Endothelial cell (in vitro differentiated cells): ENCODE measurements at regions not wholly inside any gene's neighbourhood (a gene's known extent, or its start where the extent isn't known, plus 50 kb on each side); places are given as distances from the start of the nearest gene placed in this dataset.

ENCODE experiments used
- DNase-seq: peaks from one replicate; pipeline ENCODE4 v3.0.0; 2021; ENCODE audit warnings: low spot score
- H3K27ac Mint-ChIP-seq: one replicate; pipeline ENCODE4 v1.8.0; 2021; ENCODE audit warnings: mixed read lengths, inconsistent platforms; ENCODE audit not compliant: unreplicated experiment
- H3K27me3 Mint-ChIP-seq: one replicate; pipeline ENCODE4 v1.8.0; 2021; ENCODE audit warnings: mild to moderate bottlenecking, moderate library complexity, mixed read lengths, inconsistent platforms; ENCODE audit not compliant: unreplicated experiment
- H3K36me3 Mint-ChIP-seq: one replicate; pipeline ENCODE4 v1.8.0; 2021; ENCODE audit warnings: mild to moderate bottlenecking, low read depth, mixed read lengths, inconsistent platforms; ENCODE audit not compliant: unreplicated experiment
- H3K4me1 Mint-ChIP-seq: one replicate; pipeline ENCODE4 v1.8.0; 2021; ENCODE audit warnings: mild to moderate bottlenecking, mixed read lengths, inconsistent platforms; ENCODE audit not compliant: unreplicated experiment
- H3K4me3 Mint-ChIP-seq: one replicate; pipeline ENCODE4 v1.8.0; 2021; ENCODE audit warnings: mild to moderate bottlenecking, mixed read lengths, inconsistent platforms; ENCODE audit not compliant: unreplicated experiment
- H3K9me3 Mint-ChIP-seq: one replicate; pipeline ENCODE4 v1.8.0; 2021; ENCODE audit warnings: mixed read lengths, inconsistent platforms; ENCODE audit not compliant: unreplicated experiment
- TF ChIP-seq, protein P1 (sequence below): fragments of 200-600 bp; sonication (generic); IDR thresholded peaks from one replicate; pipeline ENCODE4 v1.5.0; 2021; ENCODE audit warnings: antibody characterized with exemption; ENCODE audit not compliant: unreplicated experiment

DNA sequence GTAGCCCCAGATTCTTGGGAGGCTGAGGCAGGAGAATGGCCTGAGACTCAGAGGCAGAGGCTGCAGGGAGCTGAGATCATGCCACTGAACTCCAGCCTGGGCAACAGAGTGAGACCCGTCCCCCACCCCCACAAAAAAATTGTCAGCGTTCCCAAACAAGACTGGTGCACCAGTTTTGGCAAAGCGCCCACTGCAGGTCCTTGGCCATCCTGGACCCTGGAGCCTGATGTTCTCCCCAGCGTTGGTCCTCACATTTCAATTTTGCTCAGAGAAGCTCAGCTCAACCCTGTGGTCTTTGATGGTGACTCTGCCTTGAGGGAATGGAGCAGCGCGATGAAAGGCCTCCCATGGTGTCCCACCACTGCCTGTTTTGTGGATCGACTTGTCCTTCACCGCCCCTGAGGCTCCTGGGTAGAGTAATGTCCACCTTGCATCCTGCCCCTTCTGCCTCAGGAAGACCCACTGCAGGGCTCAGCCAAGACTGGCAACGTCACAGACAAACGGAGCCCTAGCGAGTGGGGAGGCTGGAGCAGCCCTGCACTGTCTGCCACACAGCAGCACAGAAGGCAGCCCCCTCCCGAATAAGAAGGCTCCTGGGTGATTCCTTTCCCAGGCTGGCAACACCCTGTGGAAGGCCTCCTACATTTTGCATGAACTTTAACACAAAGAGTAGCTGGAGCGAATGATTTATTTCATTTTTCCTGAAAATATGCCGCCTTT is 410.9 kb downstream of the TCERG1L start:
- peaks cover 6% of the 10 kb centered on the region for H3K27me3 Mint-ChIP-seq
- H3K36me3 Mint-ChIP-seq: peaks cover 2% of the 10 kb centered on the region
- no peak overlapping the region for H3K27ac Mint-ChIP-seq
- H3K4me1 Mint-ChIP-seq: no peaks in the 10 kb centered on the region
- no peak overlapping the region for H3K4me3 Mint-ChIP-seq
- TF ChIP-seq, protein P1, sequence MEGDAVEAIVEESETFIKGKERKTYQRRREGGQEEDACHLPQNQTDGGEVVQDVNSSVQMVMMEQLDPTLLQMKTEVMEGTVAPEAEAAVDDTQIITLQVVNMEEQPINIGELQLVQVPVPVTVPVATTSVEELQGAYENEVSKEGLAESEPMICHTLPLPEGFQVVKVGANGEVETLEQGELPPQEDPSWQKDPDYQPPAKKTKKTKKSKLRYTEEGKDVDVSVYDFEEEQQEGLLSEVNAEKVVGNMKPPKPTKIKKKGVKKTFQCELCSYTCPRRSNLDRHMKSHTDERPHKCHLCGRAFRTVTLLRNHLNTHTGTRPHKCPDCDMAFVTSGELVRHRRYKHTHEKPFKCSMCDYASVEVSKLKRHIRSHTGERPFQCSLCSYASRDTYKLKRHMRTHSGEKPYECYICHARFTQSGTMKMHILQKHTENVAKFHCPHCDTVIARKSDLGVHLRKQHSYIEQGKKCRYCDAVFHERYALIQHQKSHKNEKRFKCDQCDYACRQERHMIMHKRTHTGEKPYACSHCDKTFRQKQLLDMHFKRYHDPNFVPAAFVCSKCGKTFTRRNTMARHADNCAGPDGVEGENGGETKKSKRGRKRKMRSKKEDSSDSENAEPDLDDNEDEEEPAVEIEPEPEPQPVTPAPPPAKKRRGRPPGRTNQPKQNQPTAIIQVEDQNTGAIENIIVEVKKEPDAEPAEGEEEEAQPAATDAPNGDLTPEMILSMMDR: no peak
- no peak for DNase-seq
- H3K9me3 Mint-ChIP-seq: peaks cover 40% of the 10 kb centered on the region

DNA sequence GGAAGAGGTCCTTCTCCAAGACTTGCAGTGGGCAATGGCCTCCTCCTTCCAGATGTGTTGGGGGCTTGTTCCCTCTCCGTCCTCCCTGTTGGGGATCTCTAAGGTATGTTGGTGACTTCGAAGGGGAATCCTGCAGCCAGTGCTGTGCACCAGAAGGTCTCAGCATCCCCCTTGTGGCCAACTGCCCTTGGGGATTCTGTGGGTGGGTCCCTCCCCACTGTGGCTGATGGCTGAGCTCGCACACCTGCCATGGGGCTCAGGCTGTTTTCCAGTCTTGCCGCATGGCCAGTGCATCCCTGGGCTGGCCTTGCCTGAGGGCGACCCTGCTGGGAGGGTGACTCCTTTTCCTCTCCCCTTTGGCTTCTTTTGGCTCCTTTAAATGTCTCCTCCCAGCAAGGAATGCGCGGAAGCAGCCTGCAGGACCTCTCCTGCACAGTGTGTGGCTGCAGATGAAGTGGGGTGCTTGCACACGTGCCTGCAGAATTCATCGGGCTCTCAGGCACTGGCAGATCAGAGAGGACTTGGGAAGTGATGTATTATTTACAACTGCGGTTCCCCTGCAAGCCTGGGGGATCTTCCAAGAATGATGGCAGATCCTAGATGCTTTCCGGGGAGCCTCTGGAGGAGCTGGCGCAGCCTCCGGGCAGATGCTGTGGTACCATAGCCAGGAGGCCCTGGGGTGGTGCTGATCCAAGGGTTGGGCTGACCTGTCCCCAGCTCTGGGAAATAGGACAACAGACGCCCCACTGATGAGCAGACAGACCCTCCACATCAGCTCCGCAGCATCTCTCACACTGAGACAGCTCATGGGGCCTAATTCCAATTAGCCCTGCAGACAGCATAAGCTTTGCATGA is 410.0 kb downstream of the TCERG1L start:
- Mint-ChIP-seq H3K27me3 (peaks cover 7% of the 10 kb centered on the region), H3K36me3 (no peaks in the 10 kb centered on the region), H3K27ac (no peak overlapping the region), H3K4me1 (no peaks in the 10 kb centered on the region), H3K4me3 (no peak overlapping the region), H3K9me3 (peaks cover 39% of the 10 kb centered on the region)
- TF ChIP-seq, protein P1: no peak
- DNase-seq: no peak

DNA sequence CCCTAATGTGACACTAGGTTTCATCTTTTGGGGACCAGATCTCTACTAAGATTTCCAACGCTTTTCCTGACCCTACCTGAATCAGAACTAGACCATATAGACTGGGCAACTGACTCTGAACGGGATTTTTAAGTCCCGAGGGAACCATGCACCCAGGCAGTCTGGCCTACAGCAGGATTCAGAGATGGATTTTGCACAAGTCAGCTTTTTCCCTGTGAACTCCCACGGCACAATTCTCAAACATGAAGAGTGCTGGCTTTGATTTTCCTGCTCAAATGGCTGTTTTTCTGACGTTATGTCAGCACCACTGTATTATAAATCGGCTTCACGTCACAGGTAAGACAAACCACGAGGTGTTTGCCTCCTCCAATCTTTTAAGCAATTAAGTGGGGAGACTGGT is 409.1 kb downstream of the TCERG1L start:
- no peak overlapping the region for H3K4me3 Mint-ChIP-seq
- H3K4me1 Mint-ChIP-seq: no peaks in the 10 kb centered on the region
- peaks cover 33% of the 10 kb centered on the region for H3K9me3 Mint-ChIP-seq
- peaks cover 8% of the 10 kb centered on the region for H3K27me3 Mint-ChIP-seq
- TF ChIP-seq, protein P1: no peak
- H3K27ac Mint-ChIP-seq: no peak overlapping the region
- DNase-seq: no peak
- no peaks in the 10 kb centered on the region for H3K36me3 Mint-ChIP-seq

DNA sequence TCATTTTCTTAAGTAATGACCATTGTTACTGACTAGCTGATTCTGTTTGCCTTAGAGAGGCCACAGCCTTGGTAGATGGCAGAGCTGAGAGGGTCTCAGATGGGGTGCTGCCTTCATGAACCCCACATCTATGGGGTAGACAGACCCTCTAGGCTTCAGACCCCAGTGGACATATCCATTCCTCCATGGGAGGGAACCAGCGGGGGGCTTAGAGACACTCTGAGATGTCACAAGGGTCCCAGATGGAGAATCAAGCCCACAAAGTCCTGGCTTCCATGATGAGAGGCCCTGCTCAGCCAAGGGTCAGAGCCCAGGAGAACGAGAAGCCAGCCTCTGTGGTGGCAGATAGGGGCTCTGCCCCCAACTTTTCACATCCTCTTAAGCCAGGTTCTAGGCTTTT is 408.6 kb downstream of the TCERG1L start:
- H3K27me3 Mint-ChIP-seq: peaks cover 8% of the 10 kb centered on the region
- no peaks in the 10 kb centered on the region for H3K4me1 Mint-ChIP-seq
- H3K9me3 Mint-ChIP-seq: peaks cover 32% of the 10 kb centered on the region
- no peak overlapping the region for H3K4me3 Mint-ChIP-seq
- no peaks in the 10 kb centered on the region for H3K36me3 Mint-ChIP-seq
- no peak overlapping the region for H3K27ac Mint-ChIP-seq
- no peak for DNase-seq
- TF ChIP-seq, protein P1: no peak

DNA sequence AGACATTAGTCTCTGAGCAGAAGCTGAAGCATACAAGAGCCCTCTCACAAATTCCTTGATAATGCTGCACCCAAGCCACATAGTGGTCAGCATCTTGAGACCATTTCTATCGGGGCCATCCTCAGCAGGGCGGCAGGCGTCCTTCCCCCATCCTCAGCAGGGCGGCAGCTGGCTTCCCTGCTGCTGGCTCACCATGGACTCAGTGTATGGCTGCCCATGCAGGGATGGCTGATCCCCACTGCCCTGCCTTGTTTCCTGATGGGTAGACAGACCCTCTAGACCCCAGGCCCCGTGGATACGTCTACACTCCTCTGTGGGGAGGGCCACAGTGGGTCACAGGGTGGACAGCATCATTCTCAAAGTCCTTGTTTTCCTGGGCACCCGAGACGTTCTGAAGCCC is 406.8 kb downstream of the TCERG1L start:
- Mint-ChIP-seq H3K4me3 (no peak overlapping the region), H3K27me3 (peaks cover 6% of the 10 kb centered on the region), H3K9me3 (peaks cover 33% of the 10 kb centered on the region), H3K27ac (no peak overlapping the region), H3K36me3 (no peaks in the 10 kb centered on the region), H3K4me1 (no peaks in the 10 kb centered on the region)
- no peak for DNase-seq
- TF ChIP-seq, protein P1: no peak
